ENCODE measurements at regions not wholly inside any gene's neighbourhood (a gene's known extent, or its start where the extent isn't known, plus 50 kb on each side); places are given as distances from the start of the nearest gene placed in this dataset.

- TF ChIP-seq CTCF (IDR thresholded peaks at IDR 0.05) = no peak
- Histone ChIP-seq H3K4me1 (no peaks in the 10 kb centered on the region), H3K9me3 (no peaks in the 10 kb centered on the region), H3K36me3 (no peaks in the 10 kb centered on the region), H3K4me3 (no peak overlapping the region), H3K27me3 (ENCODE audit: low read depth) (no peaks in the 10 kb centered on the region), H3K27ac (no peak overlapping the region)
- intact Hi-C loops (cut with DNase I) = no loop called here
- DNase-seq = no peak
- ATAC-seq = no peak
Measured at GRCh38 chr9:31608881-31609280, 775.6 kb upstream of the ACO1 start.

GRCh38 chr9:31612336-31613030 lies 772.0 kb upstream of the ACO1 start:
- Histone ChIP-seq H3K27me3 (ENCODE audit: low read depth) (no peaks in the 10 kb centered on the region), H3K36me3 (no peaks in the 10 kb centered on the region), H3K9me3 (no peaks in the 10 kb centered on the region), H3K27ac (no peak overlapping the region), H3K4me1 (no peaks in the 10 kb centered on the region), H3K4me3 (no peak overlapping the region)
- DNase-seq (no peak), ATAC-seq (no peak)
- intact Hi-C loops (cut with DNase I) = no loop called here
- no peak for TF ChIP-seq CTCF (IDR thresholded peaks at IDR 0.05)

GRCh38 chr9:31615966-31616365 lies 768.5 kb upstream of the ACO1 start:
- intact Hi-C loops (cut with DNase I) = no loop called here
- no peak for TF ChIP-seq CTCF (IDR thresholded peaks at IDR 0.05)
- no peaks in the 10 kb centered on the region for H3K36me3 ChIP-seq
- H3K4me3 ChIP-seq = no peak overlapping the region
- ATAC-seq (no peak), DNase-seq (no peak)
- H3K4me1 ChIP-seq = no peaks in the 10 kb centered on the region
- no peak overlapping the region for H3K27ac ChIP-seq
- H3K27me3 ChIP-seq (ENCODE audit: low read depth) = no peaks in the 10 kb centered on the region
- H3K9me3 ChIP-seq = no peaks in the 10 kb centered on the region

GRCh38 chr9:31623511-31623910 lies 760.9 kb upstream of the ACO1 start:
- no peak for DNase-seq
- ATAC-seq = no peak
- H3K9me3 ChIP-seq = no peaks in the 10 kb centered on the region
- no peak overlapping the region for H3K4me3 ChIP-seq
- no peaks in the 10 kb centered on the region for H3K36me3 ChIP-seq
- no peak for TF ChIP-seq CTCF (IDR thresholded peaks at IDR 0.05)
- H3K27ac ChIP-seq = no peak overlapping the region
- intact Hi-C loops (cut with DNase I) = no loop called here
- H3K27me3 ChIP-seq (ENCODE audit: low read depth) = no peaks in the 10 kb centered on the region
- no peaks in the 10 kb centered on the region for H3K4me1 ChIP-seq

- no peaks in the 10 kb centered on the region for H3K27me3 ChIP-seq (ENCODE audit: low read depth)
- H3K4me3 ChIP-seq = no peak overlapping the region
- DNase-seq (no peak), ATAC-seq (no peak)
- H3K9me3 ChIP-seq = no peaks in the 10 kb centered on the region
- H3K27ac ChIP-seq = no peak overlapping the region
- no peaks in the 10 kb centered on the region for H3K36me3 ChIP-seq
- H3K4me1 ChIP-seq = no peaks in the 10 kb centered on the region
- intact Hi-C loops (cut with DNase I) = no loop called here
- TF ChIP-seq CTCF (IDR thresholded peaks at IDR 0.05) = no peak
Measured at GRCh38 chr9:31629292-31629691, 755.2 kb upstream of the ACO1 start.
